GM10266 (cell line): ENCODE measurements at regions not wholly inside any gene's neighbourhood (a gene's known extent, or its start where the extent isn't known, plus 50 kb on each side); places are given as distances from the start of the nearest gene placed in this dataset.
A peak's percentile ranks its signal among the peaks of the same experiment; 100 is the strongest.

Source experiments
- DNase-seq: peaks from one replicate; pipeline ENCODE4 v3.0.0; 2012; ENCODE audit errors: extremely low spot score
- CTCF ChIP-seq: IDR thresholded peaks from 2 replicates; pipeline ENCODE4 v1.5.1; 2012; ENCODE audit warnings: mild to moderate bottlenecking, low read depth; ENCODE audit not compliant: control insufficient read depth, insufficient read depth; ENCODE audit errors: missing control alignments

DNA sequence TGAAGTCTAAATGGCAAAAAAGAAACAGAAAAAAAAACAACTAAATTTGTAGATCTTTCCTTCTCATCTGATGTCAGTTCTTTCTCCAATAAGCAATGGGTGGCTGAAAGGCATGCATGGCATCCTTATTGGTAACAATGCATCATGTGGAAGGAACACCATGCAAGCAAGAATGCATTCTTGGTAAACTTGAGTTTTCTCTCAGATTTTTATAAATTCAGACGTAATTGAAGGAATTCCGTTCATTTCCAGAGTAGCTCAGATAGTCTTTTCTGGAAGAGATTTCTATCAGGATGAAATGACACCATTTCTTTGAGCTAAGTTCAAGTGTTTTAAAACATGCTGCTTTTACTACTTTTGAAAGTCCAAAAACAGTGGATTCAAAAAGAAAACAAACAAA is 373.0 kb downstream of the COG6 start:
- DNase-seq, result no peak
- TF ChIP-seq CTCF, result no peak

- TF ChIP-seq CTCF, result no peak
Measured at GRCh38 chr13:40031031-40031430, 375.6 kb downstream of the COG6 start.

DNA sequence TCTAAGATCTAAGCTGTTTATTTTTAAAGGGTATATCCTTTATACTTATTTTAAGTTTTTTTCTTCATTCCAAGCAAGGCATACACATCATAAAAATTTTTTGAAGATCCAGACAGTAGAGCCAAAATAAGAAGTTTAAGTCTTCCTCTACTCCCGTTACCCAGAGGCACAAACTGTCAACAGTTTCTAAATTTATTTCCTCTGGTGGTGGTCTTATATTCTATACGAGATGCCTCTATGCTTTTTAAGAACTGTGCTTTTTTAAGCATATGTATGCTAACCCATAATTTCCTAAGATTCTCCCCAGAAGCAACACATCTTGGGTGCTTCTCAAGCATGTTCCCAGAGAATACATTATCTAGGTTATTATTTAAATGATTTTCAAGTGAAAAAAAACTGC is 383.6 kb downstream of the COG6 start:
- DNase-seq, result no peak
- no peak for TF ChIP-seq CTCF

More at GRCh38 chr13:40031031-40031430, 375.6 kb downstream of the COG6 start:
- DNase-seq, result no peak

DNA sequence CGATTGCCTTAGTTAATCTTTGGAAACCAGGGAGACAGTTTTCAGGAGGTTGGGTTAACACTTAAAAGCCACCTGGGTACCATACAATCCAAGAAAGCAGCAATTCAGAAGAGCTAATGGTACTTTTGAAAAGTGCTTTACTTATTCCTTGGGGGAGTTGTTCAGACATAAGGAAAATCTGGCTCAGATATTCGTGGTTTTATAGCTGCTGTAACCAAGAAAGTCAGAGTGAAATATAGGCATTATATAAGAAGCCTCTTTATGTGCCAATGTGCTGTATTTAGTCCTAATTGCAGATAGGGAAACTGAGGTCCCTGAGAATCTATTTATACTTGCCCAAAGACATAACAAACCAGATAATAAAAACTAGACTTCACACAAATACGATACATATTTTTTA is 387.5 kb downstream of the COG6 start:
- TF ChIP-seq CTCF, result no peak
- no peak for DNase-seq

DNA sequence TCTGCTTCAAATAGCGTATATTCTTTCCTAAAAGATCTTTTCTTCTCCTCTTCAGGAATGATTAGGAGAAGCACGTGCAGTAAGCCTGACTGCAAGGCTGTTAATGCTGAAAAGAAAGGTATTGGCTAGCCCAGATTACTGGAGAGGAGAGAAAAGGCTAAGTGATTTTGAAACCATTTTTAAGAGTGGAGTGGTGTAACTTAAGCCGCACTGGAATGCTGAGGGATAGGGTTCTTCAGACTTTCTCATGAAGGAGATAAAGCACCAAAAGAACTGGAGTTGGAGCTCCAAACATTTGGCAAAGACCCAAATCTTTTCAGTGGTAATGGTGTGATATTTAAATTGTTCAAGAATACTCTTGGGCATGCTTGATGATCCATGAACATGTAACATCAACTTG is 388.3 kb downstream of the COG6 start:
- no peak for TF ChIP-seq CTCF
- DNase-seq, result no peak

DNA sequence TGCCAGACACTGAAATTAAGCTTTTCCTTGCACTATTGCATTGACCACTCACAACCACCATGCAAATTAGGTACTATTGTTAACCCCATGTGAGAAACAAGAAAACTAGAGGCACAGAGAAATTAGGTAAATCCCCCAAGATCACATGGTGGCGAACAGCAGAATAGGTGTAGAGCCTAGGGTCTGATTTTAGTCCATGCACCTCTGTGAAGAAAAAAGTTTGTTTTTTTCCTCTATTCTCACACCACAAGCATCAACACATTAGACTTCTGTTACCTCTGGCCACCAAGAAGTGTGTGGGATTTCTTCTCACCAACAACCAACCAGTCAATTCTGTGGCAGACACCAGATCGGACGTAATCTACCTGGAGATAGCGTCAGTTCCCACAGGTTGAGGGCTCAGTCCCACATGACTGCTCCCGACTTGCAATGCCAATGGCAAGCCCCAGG is 391.9 kb downstream of the COG6 start:
- no peak for TF ChIP-seq CTCF

DNA sequence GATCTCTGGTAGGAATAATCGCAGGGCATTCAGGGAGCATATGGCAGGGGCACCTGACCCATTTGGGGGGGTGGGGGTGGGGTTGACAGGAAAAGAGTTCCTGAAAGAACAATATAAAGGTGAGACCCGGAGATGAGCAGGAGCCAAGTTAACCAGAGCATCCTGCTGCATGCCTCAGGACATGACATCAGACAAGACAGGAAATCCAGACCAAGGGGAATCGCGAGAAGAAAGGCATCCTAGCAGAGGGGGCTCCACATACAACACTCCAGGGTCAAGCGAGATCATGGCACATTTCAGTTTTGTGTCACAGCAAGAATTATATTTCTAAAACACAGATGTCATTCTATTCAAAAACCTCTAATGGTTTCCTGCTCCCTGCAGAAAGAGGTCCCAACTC is 393.1 kb downstream of the COG6 start:
- TF ChIP-seq CTCF, result no peak
- no peak for DNase-seq

More for the DNA sequence above, 391.9 kb downstream of the COG6 start:
- peak; percentile 32 for DNase-seq
